ENCODE measurements at regions not wholly inside any gene's neighbourhood (a gene's known extent, or its start where the extent isn't known, plus 50 kb on each side); places are given as distances from the start of the nearest gene placed in this dataset.
A peak's percentile ranks its signal among the peaks of the same experiment; 100 is the strongest.
"Not testable (repeated sequence)": the region's sequence is repeated elsewhere in the genome, so short reads cannot be mapped to it uniquely, and the experiment has no call there.

- DNase-seq (ENCODE audit: low spot score) = no peak
These were observed 104.2 kb upstream of the ACBD5 start for GRCh38 chr10:27344568-27345454.

GRCh38 chr10:27341001-27341400 lies 100.4 kb upstream of the ACBD5 start:
- DNase-seq (ENCODE audit: low spot score) = no peak

- not testable (repeated sequence) for DNase-seq (ENCODE audit: low spot score)
These were observed 94.6 kb upstream of the ACBD5 start for GRCh38 chr10:27335246-27335645.

- DNase-seq (ENCODE audit: low spot score) = no peak
These were observed 89.5 kb upstream of the ACBD5 start for GRCh38 chr10:27330074-27330473.

- no peak for DNase-seq (ENCODE audit: low spot score)
These were observed 88.3 kb upstream of the ACBD5 start for GRCh38 chr10:27328946-27329345.

- not testable (repeated sequence) for DNase-seq (ENCODE audit: low spot score)
These were observed 86.2 kb upstream of the ACBD5 start for GRCh38 chr10:27326748-27327147.

GRCh38 chr10:27319752-27320431 lies 79.3 kb upstream of the ACBD5 start:
- peak; percentile 61 for DNase-seq (ENCODE audit: low spot score)

GRCh38 chr10:27319139-27319538 lies 78.5 kb upstream of the ACBD5 start:
- DNase-seq (ENCODE audit: low spot score) = not testable (repeated sequence)

GRCh38 chr10:27315082-27315481 lies 74.5 kb upstream of the ACBD5 start:
- DNase-seq (ENCODE audit: low spot score) = not testable (repeated sequence)

- not testable (repeated sequence) for DNase-seq (ENCODE audit: low spot score)
These were observed 73.0 kb upstream of the ACBD5 start for GRCh38 chr10:27313586-27313985.

GRCh38 chr10:27312854-27313253 lies 72.3 kb upstream of the ACBD5 start:
- DNase-seq (ENCODE audit: low spot score) = no peak

GRCh38 chr10:27311809-27312208 lies 71.2 kb upstream of the ACBD5 start:
- DNase-seq (ENCODE audit: low spot score) = not testable (repeated sequence)

GRCh38 chr10:27298522-27298850 lies 57.9 kb upstream of the ACBD5 start:
- not testable (repeated sequence) for DNase-seq (ENCODE audit: low spot score)

GRCh38 chr10:27297844-27298521 lies 57.4 kb upstream of the ACBD5 start:
- DNase-seq (ENCODE audit: low spot score) = no peak

- not testable (repeated sequence) for DNase-seq (ENCODE audit: low spot score)
These were observed 55.7 kb upstream of the ACBD5 start for GRCh38 chr10:27296285-27296684.

GRCh38 chr10:27291253-27291895 lies 50.8 kb upstream of the ACBD5 start:
- DNase-seq (ENCODE audit: low spot score) = not testable (repeated sequence)

Data from ecto neural progenitor cell (in vitro differentiated cells).